Gastroesophageal sphincter (tissue), 3 donors: ENCODE measurements at regions not wholly inside any gene's neighbourhood (a gene's known extent, or its start where the extent isn't known, plus 50 kb on each side); places are given as distances from the start of the nearest gene placed in this dataset.

Source experiments
- EP300 ChIP-seq: sonication (generic); formaldehyde crosslinking; IDR thresholded peaks from one replicate; pipeline ENCODE4 v1.6.1; 2017; ENCODE audit warnings: antibody characterized with exemption, mild to moderate bottlenecking
- POLR2A ChIP-seq, 2 donors: fragments of 450-650 bp; IDR thresholded peaks; one replicate each; pipeline ENCODE4 v1.6.1; 2017; ENCODE audit warnings: antibody characterized with exemption in 2 of 2, mild to moderate bottlenecking in 2 of 2, moderate library complexity in 1 of 2
- POLR2AphosphoS5 ChIP-seq: sonication (generic); formaldehyde crosslinking; IDR thresholded peaks from one replicate; pipeline ENCODE4 v1.6.1; 2017; ENCODE audit warnings: antibody characterized with exemption
- TF ChIP-seq, protein P1 (sequence below), 4 experiments: fragments of 200-600 bp in 2 of 4; fragments of 450-650 bp in 2 of 4; sonication (generic) in 1 of 4; IDR thresholded peaks; one replicate each; pipeline ENCODE4 v1.5.1; 2017 to 2019; ENCODE audit warnings: antibody characterized with exemption in 4 of 4, mild to moderate bottlenecking in 2 of 4, moderate library complexity in 2 of 4

DNA sequence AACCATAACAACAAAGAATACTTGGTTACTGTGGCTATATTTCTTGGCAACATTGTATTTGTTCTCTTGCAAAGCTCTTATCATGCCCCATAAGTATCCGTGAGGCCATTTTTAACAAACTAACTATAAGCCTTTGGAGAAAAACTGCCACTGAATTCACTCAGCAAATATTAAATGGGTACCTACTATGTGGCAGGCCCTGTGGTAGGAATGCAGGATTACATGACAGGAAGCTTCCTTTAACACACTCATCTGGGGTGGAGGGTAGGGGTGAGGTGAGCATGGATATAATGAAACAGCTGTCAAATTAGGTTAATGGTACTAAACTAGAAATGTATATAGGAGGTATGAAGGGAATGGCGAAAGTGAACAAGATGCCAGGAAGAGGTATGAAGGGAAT, 504.8 kb downstream of the MEI4 start:
- TF ChIP-seq, protein P1, sequence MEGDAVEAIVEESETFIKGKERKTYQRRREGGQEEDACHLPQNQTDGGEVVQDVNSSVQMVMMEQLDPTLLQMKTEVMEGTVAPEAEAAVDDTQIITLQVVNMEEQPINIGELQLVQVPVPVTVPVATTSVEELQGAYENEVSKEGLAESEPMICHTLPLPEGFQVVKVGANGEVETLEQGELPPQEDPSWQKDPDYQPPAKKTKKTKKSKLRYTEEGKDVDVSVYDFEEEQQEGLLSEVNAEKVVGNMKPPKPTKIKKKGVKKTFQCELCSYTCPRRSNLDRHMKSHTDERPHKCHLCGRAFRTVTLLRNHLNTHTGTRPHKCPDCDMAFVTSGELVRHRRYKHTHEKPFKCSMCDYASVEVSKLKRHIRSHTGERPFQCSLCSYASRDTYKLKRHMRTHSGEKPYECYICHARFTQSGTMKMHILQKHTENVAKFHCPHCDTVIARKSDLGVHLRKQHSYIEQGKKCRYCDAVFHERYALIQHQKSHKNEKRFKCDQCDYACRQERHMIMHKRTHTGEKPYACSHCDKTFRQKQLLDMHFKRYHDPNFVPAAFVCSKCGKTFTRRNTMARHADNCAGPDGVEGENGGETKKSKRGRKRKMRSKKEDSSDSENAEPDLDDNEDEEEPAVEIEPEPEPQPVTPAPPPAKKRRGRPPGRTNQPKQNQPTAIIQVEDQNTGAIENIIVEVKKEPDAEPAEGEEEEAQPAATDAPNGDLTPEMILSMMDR (IDR thresholded peaks at IDR 0.05): no peak
- TF ChIP-seq POLR2AphosphoS5 (no peak), POLR2A (IDR thresholded peaks at IDR 0.05) (no peak), EP300 (no peak)
